Smooth muscle cell (in vitro differentiated cells): ENCODE measurements at regions not wholly inside any gene's neighbourhood (a gene's known extent, or its start where the extent isn't known, plus 50 kb on each side); places are given as distances from the start of the nearest gene placed in this dataset.

Experiments used
- DNase-seq: peaks from one replicate; lab custom pipeline; 2025; ENCODE audit not compliant: unreplicated experiment; lab: John Stamatoyannopoulos, UW
- H2AFZ ChIP-seq: fragments of 200-600 bp; sonication (generic); 2 replicates; pipeline ENCODE4 v1.6.0; 2016; ENCODE audit warnings: antibody characterized with exemption, low read depth, mild to moderate bottlenecking
- H3F3A ChIP-seq: fragments of 200-600 bp; sonication (generic); 2 replicates; pipeline ENCODE4 v1.6.0; 2017; ENCODE audit warnings: antibody characterized with exemption, low read depth
- H3K27ac ChIP-seq: fragments of 200-600 bp; sonication (generic); 2 replicates; pipeline ENCODE4 v1.5.1; 2016; ENCODE audit warnings: low read depth, mild to moderate bottlenecking
- H3K27me3 ChIP-seq: fragments of 200-600 bp; sonication (generic); 2 replicates; pipeline ENCODE4 v1.6.1; 2016; ENCODE audit warnings: low read depth, mild to moderate bottlenecking
- H3K36me3 ChIP-seq: fragments of 200-600 bp; sonication (generic); 2 replicates; pipeline ENCODE4 v1.5.1; 2016; ENCODE audit warnings: low read depth
- H3K4me1 ChIP-seq: fragments of 200-600 bp; sonication (generic); 2 replicates; pipeline ENCODE4 v1.5.1; 2016; ENCODE audit warnings: low read depth
- H3K4me2 ChIP-seq: fragments of 200-600 bp; sonication (generic); 2 replicates; pipeline ENCODE4 v1.6.0; 2016; ENCODE audit warnings: mild to moderate bottlenecking
- H3K4me3 ChIP-seq: fragments of 200-600 bp; sonication (generic); 2 replicates; pipeline ENCODE4 v1.5.1; 2016; ENCODE audit warnings: mild to moderate bottlenecking
- H3K79me2 ChIP-seq: fragments of 200-600 bp; sonication (generic); 2 replicates; pipeline ENCODE4 v1.6.0; 2016; ENCODE audit warnings: low read depth, mild to moderate bottlenecking
- H3K9ac ChIP-seq: fragments of 200-600 bp; sonication (generic); 2 replicates; pipeline ENCODE4 v1.6.0; 2016; ENCODE audit warnings: low read depth
- H3K9me3 ChIP-seq: fragments of 200-600 bp; sonication (generic); replicated peaks from 2 replicates; pipeline ENCODE4 v1.5.1; 2016; ENCODE audit warnings: low read depth
- H4K20me1 ChIP-seq: fragments of 200-600 bp; sonication (generic); 2 replicates; pipeline ENCODE4 v1.6.0; 2016; ENCODE audit warnings: low read depth
- CTCF ChIP-seq: fragments of 200-600 bp; sonication (generic); IDR thresholded peaks from 2 replicates; pipeline ENCODE4 v1.5.1; 2017; ENCODE audit warnings: borderline replicate concordance, mild to moderate bottlenecking, antibody characterized with exemption; ENCODE audit not compliant: insufficient read depth, poor library complexity, severe bottlenecking
- WGBS: methylation state at CpG from one replicate; pipeline ENCODE4 v1.1.7; 2016; ENCODE audit warnings: low lambda C conversion rate; 5-methylcytosine and 5-hydroxymethylcytosine counted together

DNA sequence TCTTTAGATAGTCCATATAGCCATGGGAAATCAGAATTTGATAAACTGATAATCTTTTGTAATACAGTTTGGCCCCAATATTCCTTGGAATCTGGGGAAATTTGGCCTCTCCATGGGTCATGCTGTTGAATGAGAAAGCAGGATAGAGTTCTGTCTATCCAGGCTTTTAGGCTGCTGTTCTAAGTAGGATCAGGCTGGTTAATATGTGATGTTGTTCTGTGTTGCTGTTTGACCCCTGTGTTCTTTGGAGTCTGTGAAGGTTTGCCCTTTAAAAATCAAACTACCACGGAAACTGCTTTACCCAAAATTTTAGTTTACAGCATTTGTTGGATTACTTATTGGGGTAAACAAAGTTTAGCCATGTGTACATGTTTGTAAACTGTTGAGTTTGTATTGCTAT, 114.5 kb downstream of the ZNF330 start:
- Histone ChIP-seq H4K20me1 (no peaks in the 10 kb centered on the region), H3K9ac (no peak overlapping the region), H3F3A (no peaks in the 10 kb centered on the region), H3K4me1 (peaks cover under 1% of the 10 kb centered on the region), H3K79me2 (no peaks in the 10 kb centered on the region), H3K4me3 (no peak overlapping the region), H2AFZ (no peak overlapping the region), H3K27me3 (no peaks in the 10 kb centered on the region), H3K9me3 (no peaks in the 10 kb centered on the region), H3K36me3 (no peaks in the 10 kb centered on the region), H3K4me2 (no peak overlapping the region), H3K27ac (no peak overlapping the region)
- 82% methylated on average over 1 of the region's 1 CpG for WGBS
- no peak for TF ChIP-seq CTCF
- DNase-seq = no peak

- H3K79me2 ChIP-seq = no peaks in the 10 kb centered on the region
- H3K9ac ChIP-seq = no peak overlapping the region
- H3K4me2 ChIP-seq = no peak overlapping the region
- no peak overlapping the region for H2AFZ ChIP-seq
- no peaks in the 10 kb centered on the region for H3K27me3 ChIP-seq
- H3K9me3 ChIP-seq = no peaks in the 10 kb centered on the region
- TF ChIP-seq CTCF = no peak
- no peaks in the 10 kb centered on the region for H3F3A ChIP-seq
- no peak overlapping the region for H3K27ac ChIP-seq
- WGBS = 100% methylated on average over 1 of the region's 1 CpG
- H3K36me3 ChIP-seq = no peaks in the 10 kb centered on the region
- no peak for DNase-seq
- H3K4me1 ChIP-seq = no peaks in the 10 kb centered on the region
- H3K4me3 ChIP-seq = no peak overlapping the region
- no peaks in the 10 kb centered on the region for H4K20me1 ChIP-seq
Observed at GRCh38 chr4:141338238-141338637, 117.5 kb downstream of the ZNF330 start.

DNA sequence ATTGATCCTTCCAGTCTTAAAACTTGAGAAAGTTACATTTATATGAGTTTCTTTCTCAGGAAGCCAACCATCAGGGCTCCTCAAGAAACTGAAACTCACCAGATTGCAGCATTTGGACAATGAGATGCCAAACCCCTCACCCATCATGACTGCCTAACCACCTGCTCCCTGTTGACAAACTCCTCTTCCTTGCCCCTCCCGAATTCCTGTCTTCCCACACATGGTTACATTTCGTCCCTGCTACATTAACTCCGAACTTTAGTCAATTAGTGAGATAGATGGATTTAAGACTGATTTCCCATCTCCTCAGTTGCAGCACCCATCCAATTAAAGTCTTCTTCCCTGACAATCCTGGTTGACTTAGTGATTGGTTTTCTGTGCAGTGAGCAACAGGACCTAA, 118.7 kb downstream of the ZNF330 start:
- no peaks in the 10 kb centered on the region for H3K9me3 ChIP-seq
- H3K27ac ChIP-seq = no peak overlapping the region
- H3K79me2 ChIP-seq = no peaks in the 10 kb centered on the region
- no peaks in the 10 kb centered on the region for H3K27me3 ChIP-seq
- no peaks in the 10 kb centered on the region for H4K20me1 ChIP-seq
- DNase-seq = no peak
- no peaks in the 10 kb centered on the region for H3K4me1 ChIP-seq
- no peak overlapping the region for H2AFZ ChIP-seq
- TF ChIP-seq CTCF = no peak
- H3K4me2 ChIP-seq = no peak overlapping the region
- 76% methylated on average over 3 of the region's 3 CpGs for WGBS
- H3K9ac ChIP-seq = no peak overlapping the region
- H3F3A ChIP-seq = no peaks in the 10 kb centered on the region
- no peaks in the 10 kb centered on the region for H3K36me3 ChIP-seq
- no peak overlapping the region for H3K4me3 ChIP-seq

- Histone ChIP-seq H4K20me1 (no peaks in the 10 kb centered on the region), H3K9ac (no peak overlapping the region), H3K9me3 (no peaks in the 10 kb centered on the region), H3K79me2 (no peaks in the 10 kb centered on the region), H2AFZ (no peak overlapping the region), H3K27me3 (no peaks in the 10 kb centered on the region), H3K4me3 (no peak overlapping the region), H3F3A (no peaks in the 10 kb centered on the region), H3K4me2 (no peak overlapping the region), H3K4me1 (no peaks in the 10 kb centered on the region), H3K36me3 (no peaks in the 10 kb centered on the region), H3K27ac (no peak overlapping the region)
- no peak for DNase-seq
- no peak for TF ChIP-seq CTCF
Observed at GRCh38 chr4:141339966-141340365, 119.3 kb downstream of the ZNF330 start.
